CD4-positive, alpha-beta T cell treated with Interferon gamma for 1 hour (primary cell): ENCODE measurements at regions not wholly inside any gene's neighbourhood (a gene's known extent, or its start where the extent isn't known, plus 50 kb on each side); places are given as distances from the start of the nearest gene placed in this dataset.
"Not testable (repeated sequence)": the region's sequence is repeated elsewhere in the genome, so short reads cannot be mapped to it uniquely, and the experiment has no call there.

Experiments
- DNase-seq: peaks from one replicate; pipeline ENCODE4 v3.0.0-alpha.2; 2020

GRCh38 chr5:91283326-91283725 is 99.8 kb downstream of the ARRDC3 start:
- no peak for DNase-seq

- DNase-seq, result no peak
Observed at GRCh38 chr5:91282210-91282609, 100.9 kb downstream of the ARRDC3 start.

GRCh38 chr5:91281401-91281800 is 101.7 kb downstream of the ARRDC3 start:
- DNase-seq, result no peak

GRCh38 chr5:91280362-91281269 is 102.5 kb downstream of the ARRDC3 start:
- DNase-seq, result peak; percentile 85

- DNase-seq, result no peak
Observed at GRCh38 chr5:91277840-91278239, 105.3 kb downstream of the ARRDC3 start.

GRCh38 chr5:91277093-91277626 is 106.0 kb downstream of the ARRDC3 start:
- DNase-seq, result no peak

GRCh38 chr5:91272858-91273257 is 110.3 kb downstream of the ARRDC3 start:
- no peak for DNase-seq

GRCh38 chr5:91271999-91272398 is 111.1 kb downstream of the ARRDC3 start:
- no peak for DNase-seq

- DNase-seq, result no peak
Observed at GRCh38 chr5:91269198-91269597, 113.9 kb downstream of the ARRDC3 start.

- DNase-seq, result no peak
Observed at GRCh38 chr5:91266184-91266705, 116.9 kb downstream of the ARRDC3 start.

GRCh38 chr5:91264311-91265051 is 118.6 kb downstream of the ARRDC3 start:
- no peak for DNase-seq

GRCh38 chr5:91263898-91264297 is 119.2 kb downstream of the ARRDC3 start:
- DNase-seq, result no peak

- DNase-seq, result no peak
Observed at GRCh38 chr5:91257301-91257700, 125.8 kb downstream of the ARRDC3 start.

GRCh38 chr5:91256142-91256524 is 127.0 kb downstream of the ARRDC3 start:
- no peak for DNase-seq

GRCh38 chr5:91255396-91256141 is 127.5 kb downstream of the ARRDC3 start:
- no peak for DNase-seq

- DNase-seq, result no peak
Observed at GRCh38 chr5:91252916-91253315, 130.2 kb downstream of the ARRDC3 start.

- no peak for DNase-seq
Observed at GRCh38 chr5:91245871-91246270, 137.2 kb downstream of the ARRDC3 start.

GRCh38 chr5:91245074-91245452 is 138.1 kb downstream of the ARRDC3 start:
- no peak for DNase-seq

GRCh38 chr5:91244380-91245073 is 138.6 kb downstream of the ARRDC3 start:
- no peak for DNase-seq

- DNase-seq, result no peak
Observed at GRCh38 chr5:91243852-91244251, 139.3 kb downstream of the ARRDC3 start.

GRCh38 chr5:91243286-91243685 is 139.8 kb downstream of the ARRDC3 start:
- no peak for DNase-seq

- DNase-seq, result not testable (repeated sequence)
Observed at GRCh38 chr5:91241460-91241859, 141.7 kb downstream of the ARRDC3 start.
